ENCODE measurements at regions not wholly inside any gene's neighbourhood (a gene's known extent, or its start where the extent isn't known, plus 50 kb on each side); places are given as distances from the start of the nearest gene placed in this dataset.
"Not testable (repeated sequence)": the region's sequence is repeated elsewhere in the genome, so short reads cannot be mapped to it uniquely, and the experiment has no call there.

GRCh38 chr10:131569851-131570715 lies 258.6 kb upstream of the TCERG1L start:
- DNase-seq = no peak

- no peak for DNase-seq
Observed at GRCh38 chr10:131570716-131571307, 259.3 kb upstream of the TCERG1L start.

- no peak for DNase-seq
Observed at GRCh38 chr10:131571346-131571745, 259.8 kb upstream of the TCERG1L start.

GRCh38 chr10:131571865-131572264 lies 260.3 kb upstream of the TCERG1L start:
- DNase-seq = no peak

- no peak for DNase-seq
Observed at GRCh38 chr10:131573256-131573655, 261.7 kb upstream of the TCERG1L start.

GRCh38 chr10:131573707-131574106 lies 262.2 kb upstream of the TCERG1L start:
- DNase-seq = no peak

- DNase-seq = no peak
Observed at GRCh38 chr10:131574363-131574706, 262.8 kb upstream of the TCERG1L start.

GRCh38 chr10:131574707-131575430 lies 263.3 kb upstream of the TCERG1L start:
- no peak for DNase-seq

GRCh38 chr10:131575877-131576276 lies 264.4 kb upstream of the TCERG1L start:
- DNase-seq = no peak

GRCh38 chr10:131576341-131577177 lies 265.0 kb upstream of the TCERG1L start:
- DNase-seq = no peak

GRCh38 chr10:131577178-131577555 lies 265.6 kb upstream of the TCERG1L start:
- no peak for DNase-seq

- no peak for DNase-seq
Observed at GRCh38 chr10:131577786-131578471, 266.4 kb upstream of the TCERG1L start.

- DNase-seq = no peak
Observed at GRCh38 chr10:131578472-131578970, 267.0 kb upstream of the TCERG1L start.

GRCh38 chr10:131579251-131580071 lies 267.9 kb upstream of the TCERG1L start:
- no peak for DNase-seq

GRCh38 chr10:131580076-131580652 lies 268.6 kb upstream of the TCERG1L start:
- DNase-seq = peak; percentile 10

- no peak for DNase-seq
Observed at GRCh38 chr10:131580674-131581073, 269.2 kb upstream of the TCERG1L start.

GRCh38 chr10:131581547-131581946 lies 270.0 kb upstream of the TCERG1L start:
- not testable (repeated sequence) for DNase-seq

- DNase-seq = no peak
Observed at GRCh38 chr10:131584287-131584686, 272.8 kb upstream of the TCERG1L start.

- DNase-seq = no peak
Observed at GRCh38 chr10:131585761-131586160, 274.2 kb upstream of the TCERG1L start.

- no peak for DNase-seq
Observed at GRCh38 chr10:131586958-131587357, 275.4 kb upstream of the TCERG1L start.
